MM.1S (cell line): ENCODE measurements at regions not wholly inside any gene's neighbourhood (a gene's known extent, or its start where the extent isn't known, plus 50 kb on each side); places are given as distances from the start of the nearest gene placed in this dataset.

Experiments
- DNase-seq: peaks from one replicate; pipeline ENCODE4 v3.0.0-alpha.2; 2015
- H2AFZ ChIP-seq: fragments of 300-600 bp; sonication (generic); 2 replicates; pipeline ENCODE4 v1.6.0; 2016; ENCODE audit warnings: antibody characterized with exemption, low read length
- H3F3A ChIP-seq: fragments of 300-600 bp; sonication (generic); 2 replicates; pipeline ENCODE4 v1.6.1; 2016; ENCODE audit warnings: mild to moderate bottlenecking, antibody characterized with exemption, low read length, moderate library complexity, mixed read lengths; ENCODE audit not compliant: insufficient read depth
- H3K27ac ChIP-seq: fragments of 300-600 bp; sonication (generic); 2 replicates; pipeline ENCODE4 v1.5.1; 2016; ENCODE audit warnings: mild to moderate bottlenecking, low read length
- H3K27me3 ChIP-seq: fragments of 300-600 bp; sonication (generic); replicated peaks from 2 replicates; pipeline ENCODE4 v1.6.0; 2016; ENCODE audit warnings: low read length; ENCODE audit not compliant: insufficient read depth
- H3K36me3 ChIP-seq: fragments of 300-600 bp; sonication (generic); replicated peaks from 2 replicates; pipeline ENCODE4 v1.6.1; 2016; ENCODE audit warnings: mild to moderate bottlenecking, low read length, mixed read lengths; ENCODE audit not compliant: insufficient read depth
- H3K4me1 ChIP-seq: fragments of 300-600 bp; sonication (generic); 2 replicates; pipeline ENCODE4 v1.6.1; 2016; ENCODE audit warnings: low read length, mixed read lengths
- H3K4me2 ChIP-seq: fragments of 300-600 bp; sonication (generic); 2 replicates; pipeline ENCODE4 v1.6.0; 2016; ENCODE audit warnings: low read depth, low read length
- H3K4me3 ChIP-seq: fragments of 300-600 bp; sonication (generic); 2 replicates; pipeline ENCODE4 v1.5.1; 2016; ENCODE audit warnings: low read length, mixed read lengths
- H3K79me2 ChIP-seq: fragments of 300-600 bp; sonication (generic); 2 replicates; pipeline ENCODE4 v1.6.1; 2016; ENCODE audit warnings: mixed run types, low read length, mixed read lengths
- H3K9ac ChIP-seq: fragments of 300-600 bp; sonication (generic); 2 replicates; pipeline ENCODE4 v1.6.1; 2016; ENCODE audit warnings: low read length, mixed read lengths
- H3K9me2 ChIP-seq: fragments of 300-600 bp; sonication (generic); replicated peaks from 2 replicates; pipeline ENCODE4 v1.6.1; 2016; ENCODE audit warnings: mild to moderate bottlenecking, low read length, mixed read lengths; ENCODE audit not compliant: insufficient read depth
- H3K9me3 ChIP-seq: fragments of 300-600 bp; sonication (generic); replicated peaks from 2 replicates; pipeline ENCODE4 v1.6.1; 2016; ENCODE audit warnings: mild to moderate bottlenecking, low read length, mixed read lengths; ENCODE audit not compliant: insufficient read depth
- H4K20me1 ChIP-seq: fragments of 300-600 bp; sonication (generic); 2 replicates; pipeline ENCODE4 v1.6.1; 2016; ENCODE audit warnings: mild to moderate bottlenecking, low read length, moderate library complexity, mixed read lengths; ENCODE audit not compliant: insufficient read depth
- EZH2 ChIP-seq: fragments of 300-600 bp; sonication (generic); optimal IDR thresholded peaks from 2 replicates; pipeline ENCODE3; 2017; ENCODE audit warnings: low read depth, mild to moderate bottlenecking, antibody characterized with exemption, low read length, mixed read lengths
- EZH2phosphoT487 ChIP-seq: fragments of 300-600 bp; sonication (generic); IDR thresholded peaks from 2 replicates; pipeline ENCODE4 v1.6.1; 2018; ENCODE audit warnings: antibody characterized with exemption, low read length
- TF ChIP-seq, protein P1 (sequence below): fragments of 300-600 bp; sonication (generic); IDR thresholded peaks from 2 replicates; pipeline ENCODE4 v1.5.1; 2016; ENCODE audit warnings: antibody characterized with exemption, low read length, mixed read lengths

DNA sequence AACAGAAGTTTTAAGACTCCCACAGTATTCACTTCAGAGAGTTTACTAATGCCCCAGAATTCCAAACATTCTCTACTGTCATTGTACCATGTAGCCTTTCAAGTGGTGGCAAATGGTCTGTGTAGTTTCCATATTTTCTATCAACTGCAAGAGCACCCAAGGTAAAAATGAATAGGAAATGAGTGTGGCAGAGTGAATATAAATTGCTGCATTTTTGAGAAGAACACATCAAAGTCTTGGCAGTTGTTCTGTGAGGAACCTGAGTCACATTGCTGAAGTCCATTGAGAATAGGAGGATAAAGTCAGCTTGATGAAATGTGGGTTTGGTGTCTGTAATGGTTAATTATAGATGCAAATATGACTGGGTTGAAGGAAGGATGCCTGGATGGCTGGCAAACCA lies 193.6 kb downstream of the AASDHPPT start:
- Histone ChIP-seq H3K27ac (no peak overlapping the region), H3K79me2 (no peaks in the 10 kb centered on the region), H3K9me3 (no peaks in the 10 kb centered on the region), H3K27me3 (no peaks in the 10 kb centered on the region), H3K4me1 (no peaks in the 10 kb centered on the region), H2AFZ (no peak overlapping the region), H3K9ac (no peak overlapping the region), H3K4me3 (no peak overlapping the region), H3K9me2 (no peaks in the 10 kb centered on the region), H3F3A (no peaks in the 10 kb centered on the region), H3K4me2 (no peak overlapping the region), H4K20me1 (no peaks in the 10 kb centered on the region), H3K36me3 (no peaks in the 10 kb centered on the region)
- no peak for TF ChIP-seq EZH2
- no peak for TF ChIP-seq EZH2phosphoT487
- TF ChIP-seq, protein P1, sequence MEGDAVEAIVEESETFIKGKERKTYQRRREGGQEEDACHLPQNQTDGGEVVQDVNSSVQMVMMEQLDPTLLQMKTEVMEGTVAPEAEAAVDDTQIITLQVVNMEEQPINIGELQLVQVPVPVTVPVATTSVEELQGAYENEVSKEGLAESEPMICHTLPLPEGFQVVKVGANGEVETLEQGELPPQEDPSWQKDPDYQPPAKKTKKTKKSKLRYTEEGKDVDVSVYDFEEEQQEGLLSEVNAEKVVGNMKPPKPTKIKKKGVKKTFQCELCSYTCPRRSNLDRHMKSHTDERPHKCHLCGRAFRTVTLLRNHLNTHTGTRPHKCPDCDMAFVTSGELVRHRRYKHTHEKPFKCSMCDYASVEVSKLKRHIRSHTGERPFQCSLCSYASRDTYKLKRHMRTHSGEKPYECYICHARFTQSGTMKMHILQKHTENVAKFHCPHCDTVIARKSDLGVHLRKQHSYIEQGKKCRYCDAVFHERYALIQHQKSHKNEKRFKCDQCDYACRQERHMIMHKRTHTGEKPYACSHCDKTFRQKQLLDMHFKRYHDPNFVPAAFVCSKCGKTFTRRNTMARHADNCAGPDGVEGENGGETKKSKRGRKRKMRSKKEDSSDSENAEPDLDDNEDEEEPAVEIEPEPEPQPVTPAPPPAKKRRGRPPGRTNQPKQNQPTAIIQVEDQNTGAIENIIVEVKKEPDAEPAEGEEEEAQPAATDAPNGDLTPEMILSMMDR, result no peak
- no peak for DNase-seq

DNA sequence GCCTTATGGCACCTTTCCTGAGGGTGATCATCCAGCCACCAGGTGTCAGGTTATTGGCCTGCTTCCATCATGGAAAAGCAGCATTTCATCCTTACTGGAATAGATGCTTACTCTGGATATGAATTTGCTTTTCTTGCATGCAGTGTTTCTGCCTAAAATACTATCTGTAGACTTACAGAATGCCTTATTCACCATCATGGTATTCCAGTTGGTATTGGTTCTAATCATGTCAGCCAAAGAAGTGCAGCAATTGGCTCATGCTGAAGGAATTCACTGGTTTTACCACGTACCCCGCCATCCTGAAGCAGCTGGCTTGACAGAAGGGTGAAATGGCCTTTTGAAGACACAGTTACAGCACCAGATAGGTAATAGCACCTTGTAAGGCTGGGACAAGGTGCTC lies 194.2 kb downstream of the AASDHPPT start:
- no peak overlapping the region for H3K27ac ChIP-seq
- H3K79me2 ChIP-seq, result no peaks in the 10 kb centered on the region
- DNase-seq, result no peak
- H3F3A ChIP-seq, result no peaks in the 10 kb centered on the region
- H3K4me3 ChIP-seq, result no peak overlapping the region
- H3K27me3 ChIP-seq, result no peaks in the 10 kb centered on the region
- no peaks in the 10 kb centered on the region for H3K4me1 ChIP-seq
- no peaks in the 10 kb centered on the region for H3K9me3 ChIP-seq
- no peak for TF ChIP-seq EZH2phosphoT487
- no peak overlapping the region for H3K4me2 ChIP-seq
- no peaks in the 10 kb centered on the region for H3K36me3 ChIP-seq
- no peak overlapping the region for H2AFZ ChIP-seq
- H4K20me1 ChIP-seq, result no peaks in the 10 kb centered on the region
- H3K9ac ChIP-seq, result no peak overlapping the region
- H3K9me2 ChIP-seq, result no peaks in the 10 kb centered on the region

DNA sequence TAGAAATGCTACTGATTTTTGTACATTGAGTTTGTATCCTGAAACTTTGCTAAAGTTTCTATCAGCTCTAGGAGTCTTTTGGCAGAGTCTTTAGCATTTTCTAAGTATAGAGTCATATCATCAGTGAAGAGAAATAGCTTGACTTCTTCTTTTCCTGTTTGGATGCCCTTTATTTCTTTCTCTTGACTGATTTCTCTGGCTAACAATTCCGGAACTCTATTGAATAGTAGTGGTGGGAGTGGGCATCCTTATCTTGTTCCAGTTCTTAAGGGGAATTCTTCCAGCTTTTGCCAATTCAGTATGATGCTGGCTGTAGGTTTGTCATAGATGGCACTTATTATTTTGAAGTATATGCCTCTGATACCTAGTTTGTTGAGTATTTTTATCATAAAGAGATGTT lies 197.7 kb downstream of the AASDHPPT start:
- Histone ChIP-seq H2AFZ (no peak overlapping the region), H3K4me3 (no peak overlapping the region), H3K27ac (no peak overlapping the region), H3K9me2 (no peaks in the 10 kb centered on the region), H3K79me2 (no peaks in the 10 kb centered on the region), H3K9me3 (no peaks in the 10 kb centered on the region), H3K4me2 (no peak overlapping the region), H3K27me3 (no peaks in the 10 kb centered on the region), H3K36me3 (no peaks in the 10 kb centered on the region), H4K20me1 (no peaks in the 10 kb centered on the region), H3F3A (no peaks in the 10 kb centered on the region), H3K4me1 (no peaks in the 10 kb centered on the region), H3K9ac (no peak overlapping the region)
- DNase-seq, result no peak
- TF ChIP-seq, protein P1, result no peak
- TF ChIP-seq EZH2phosphoT487 (no peak), EZH2 (no peak)

DNA sequence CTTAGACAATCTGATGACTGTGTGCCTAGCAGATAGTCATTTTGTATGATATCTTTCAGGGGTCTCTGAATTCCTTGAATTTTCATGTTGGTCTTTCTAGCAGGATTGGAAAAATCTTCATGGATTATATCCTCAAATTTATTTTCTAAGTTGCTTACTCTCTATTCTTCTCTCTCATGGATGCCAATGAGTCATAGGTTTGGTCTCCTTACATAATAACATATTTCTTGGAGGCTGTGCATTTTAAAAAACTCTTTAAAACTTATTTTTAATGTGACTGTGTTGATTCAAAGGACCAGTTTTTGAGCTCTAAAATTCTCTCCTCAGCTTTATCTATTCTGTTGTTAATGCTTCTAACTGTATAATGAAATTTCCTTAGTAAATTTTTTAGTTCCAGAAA lies 198.7 kb downstream of the AASDHPPT start:
- DNase-seq, result no peak
- H3K36me3 ChIP-seq, result no peaks in the 10 kb centered on the region
- H3K27me3 ChIP-seq, result no peaks in the 10 kb centered on the region
- H3K4me1 ChIP-seq, result no peaks in the 10 kb centered on the region
- no peak overlapping the region for H3K27ac ChIP-seq
- no peak overlapping the region for H3K9ac ChIP-seq
- no peaks in the 10 kb centered on the region for H3K9me2 ChIP-seq
- H3F3A ChIP-seq, result no peaks in the 10 kb centered on the region
- no peak overlapping the region for H2AFZ ChIP-seq
- no peaks in the 10 kb centered on the region for H3K9me3 ChIP-seq
- TF ChIP-seq EZH2, result no peak
- no peak for TF ChIP-seq EZH2phosphoT487
- TF ChIP-seq, protein P1, result no peak
- H3K4me3 ChIP-seq, result no peak overlapping the region
- no peaks in the 10 kb centered on the region for H4K20me1 ChIP-seq
- no peaks in the 10 kb centered on the region for H3K79me2 ChIP-seq
- no peak overlapping the region for H3K4me2 ChIP-seq
